ENCODE measurements at regions not wholly inside any gene's neighbourhood (a gene's known extent, or its start where the extent isn't known, plus 50 kb on each side); places are given as distances from the start of the nearest gene placed in this dataset.

DNA sequence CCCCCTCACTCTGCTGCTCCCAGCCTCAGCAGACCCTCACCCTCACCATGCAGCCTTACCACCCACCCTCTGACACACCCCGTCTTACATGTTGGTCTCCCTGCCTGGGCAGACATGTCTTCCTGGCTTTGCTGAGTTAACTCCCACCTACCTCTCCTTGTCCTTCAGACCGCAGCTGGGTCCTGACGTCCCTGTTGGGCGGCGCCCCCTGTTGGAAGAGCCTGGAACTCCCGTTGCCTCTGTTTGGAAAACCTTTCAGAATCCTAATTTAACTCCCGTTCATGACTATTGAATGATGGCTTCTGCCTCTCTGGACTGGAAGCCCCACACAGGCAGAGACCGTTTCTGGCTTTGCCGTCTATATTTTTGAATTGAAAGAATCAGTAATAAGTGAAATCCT, 245.1 kb downstream of the MYLK4 start:
- H3K27ac ChIP-seq (ENCODE audit: low read length) = no peak overlapping the region
- ChIA-PET CTCF (no interaction called here), POLR2A (no interaction called here)
- no peaks in the 10 kb centered on the region for H3K9me3 ChIP-seq (ENCODE audit: control insufficient read depth, insufficient read depth, low read depth, low read length)
- DNase-seq (ENCODE audit: low read depth, low spot score) = no peak
- TF ChIP-seq POLR2AphosphoS5 (IDR thresholded peaks at IDR 0.05; ENCODE audit: low read depth, low read length) = no peak
- TF ChIP-seq, protein P1, sequence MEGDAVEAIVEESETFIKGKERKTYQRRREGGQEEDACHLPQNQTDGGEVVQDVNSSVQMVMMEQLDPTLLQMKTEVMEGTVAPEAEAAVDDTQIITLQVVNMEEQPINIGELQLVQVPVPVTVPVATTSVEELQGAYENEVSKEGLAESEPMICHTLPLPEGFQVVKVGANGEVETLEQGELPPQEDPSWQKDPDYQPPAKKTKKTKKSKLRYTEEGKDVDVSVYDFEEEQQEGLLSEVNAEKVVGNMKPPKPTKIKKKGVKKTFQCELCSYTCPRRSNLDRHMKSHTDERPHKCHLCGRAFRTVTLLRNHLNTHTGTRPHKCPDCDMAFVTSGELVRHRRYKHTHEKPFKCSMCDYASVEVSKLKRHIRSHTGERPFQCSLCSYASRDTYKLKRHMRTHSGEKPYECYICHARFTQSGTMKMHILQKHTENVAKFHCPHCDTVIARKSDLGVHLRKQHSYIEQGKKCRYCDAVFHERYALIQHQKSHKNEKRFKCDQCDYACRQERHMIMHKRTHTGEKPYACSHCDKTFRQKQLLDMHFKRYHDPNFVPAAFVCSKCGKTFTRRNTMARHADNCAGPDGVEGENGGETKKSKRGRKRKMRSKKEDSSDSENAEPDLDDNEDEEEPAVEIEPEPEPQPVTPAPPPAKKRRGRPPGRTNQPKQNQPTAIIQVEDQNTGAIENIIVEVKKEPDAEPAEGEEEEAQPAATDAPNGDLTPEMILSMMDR (IDR thresholded peaks at IDR 0.05) = peak; percentile 61
- no peaks in the 10 kb centered on the region; the same call in 1 of the 2 replicates for H3K4me1 ChIP-seq (ENCODE audit: control insufficient read depth, insufficient read depth, low read length)
- in situ Hi-C loops (cut with HindIII; ENCODE audit: low pct_unique_long_range_greater_than_20kb, low sequenced_read_pairs) = no loop called here
- no peak overlapping the region for H3K4me3 ChIP-seq (ENCODE audit: low read depth in 2 of 2, low read length in 2 of 2)
- BruUV-seq (replicated peaks) = no TSS peak
- intact Hi-C loops (cut with micrococcal nuclease; ENCODE audit: unreplicated experiment) = no loop called here
- peaks cover 26% of the 10 kb centered on the region for H3K27me3 ChIP-seq (ENCODE audit: control insufficient read depth, insufficient read depth, low read length)
- no peaks in the 10 kb centered on the region for H3K36me3 ChIP-seq (ENCODE audit: control insufficient read depth, insufficient read depth, low read length)
- ATAC-seq = no peak

DNA sequence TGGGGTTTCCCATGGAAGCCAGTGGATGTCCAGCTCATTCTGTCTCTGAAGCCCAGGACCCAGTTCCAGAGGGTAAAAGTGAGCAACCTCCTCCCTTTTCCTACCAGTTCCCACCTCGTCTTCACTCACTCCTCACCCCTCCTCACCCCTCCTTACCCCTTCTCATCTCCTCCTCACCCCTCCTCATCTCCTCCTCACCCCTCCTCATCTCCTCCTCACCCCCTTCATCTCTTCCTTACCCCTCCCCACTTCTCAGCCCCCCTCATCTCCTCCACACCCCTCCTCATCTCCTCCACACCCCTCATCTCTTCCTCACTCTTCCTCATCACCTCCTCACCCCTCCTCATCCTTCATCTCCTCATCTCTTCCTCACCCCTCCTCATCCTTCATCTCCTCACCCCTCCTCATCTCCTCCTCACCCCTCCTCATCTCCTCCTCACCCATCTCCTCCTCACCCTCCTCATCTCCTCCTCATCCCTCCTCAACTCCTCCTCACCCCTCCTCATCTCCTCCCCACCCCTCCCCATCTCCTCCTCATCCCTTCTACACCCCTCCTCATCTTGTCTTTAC, 246.1 kb downstream of the MYLK4 start:
- DNase-seq (ENCODE audit: low read depth, low spot score) = no peak
- ChIA-PET POLR2A (no interaction called here), CTCF (no interaction called here)
- ATAC-seq = 0 out of 2 replicates have a peak, but pooled peaks have one; percentile 42
- in situ Hi-C loops (cut with HindIII; ENCODE audit: low pct_unique_long_range_greater_than_20kb, low sequenced_read_pairs) = no loop called here
- Histone ChIP-seq H3K36me3 (ENCODE audit: control insufficient read depth, insufficient read depth, low read length) (no peaks in the 10 kb centered on the region), H3K4me3 (ENCODE audit: low read depth in 2 of 2, low read length in 2 of 2) (no peak overlapping the region), H3K27me3 (ENCODE audit: control insufficient read depth, insufficient read depth, low read length) (peaks cover 26% of the 10 kb centered on the region), H3K4me1 (ENCODE audit: control insufficient read depth, insufficient read depth, low read length) (no peaks in the 10 kb centered on the region; the same call in 1 of the 2 replicates), H3K27ac (ENCODE audit: low read length) (no peak overlapping the region), H3K9me3 (ENCODE audit: control insufficient read depth, insufficient read depth, low read depth, low read length) (no peaks in the 10 kb centered on the region)
- TF ChIP-seq TCF7L2 (IDR thresholded peaks at IDR 0.05; ENCODE audit: low read depth, low read length) (no peak), POLR2AphosphoS5 (IDR thresholded peaks at IDR 0.05; ENCODE audit: low read depth, low read length) (no peak), SIN3A (IDR thresholded peaks at IDR 0.05; ENCODE audit: borderline replicate concordance, insufficient read depth, low read depth, low read length) (no peak)
- TF ChIP-seq, protein P2, sequence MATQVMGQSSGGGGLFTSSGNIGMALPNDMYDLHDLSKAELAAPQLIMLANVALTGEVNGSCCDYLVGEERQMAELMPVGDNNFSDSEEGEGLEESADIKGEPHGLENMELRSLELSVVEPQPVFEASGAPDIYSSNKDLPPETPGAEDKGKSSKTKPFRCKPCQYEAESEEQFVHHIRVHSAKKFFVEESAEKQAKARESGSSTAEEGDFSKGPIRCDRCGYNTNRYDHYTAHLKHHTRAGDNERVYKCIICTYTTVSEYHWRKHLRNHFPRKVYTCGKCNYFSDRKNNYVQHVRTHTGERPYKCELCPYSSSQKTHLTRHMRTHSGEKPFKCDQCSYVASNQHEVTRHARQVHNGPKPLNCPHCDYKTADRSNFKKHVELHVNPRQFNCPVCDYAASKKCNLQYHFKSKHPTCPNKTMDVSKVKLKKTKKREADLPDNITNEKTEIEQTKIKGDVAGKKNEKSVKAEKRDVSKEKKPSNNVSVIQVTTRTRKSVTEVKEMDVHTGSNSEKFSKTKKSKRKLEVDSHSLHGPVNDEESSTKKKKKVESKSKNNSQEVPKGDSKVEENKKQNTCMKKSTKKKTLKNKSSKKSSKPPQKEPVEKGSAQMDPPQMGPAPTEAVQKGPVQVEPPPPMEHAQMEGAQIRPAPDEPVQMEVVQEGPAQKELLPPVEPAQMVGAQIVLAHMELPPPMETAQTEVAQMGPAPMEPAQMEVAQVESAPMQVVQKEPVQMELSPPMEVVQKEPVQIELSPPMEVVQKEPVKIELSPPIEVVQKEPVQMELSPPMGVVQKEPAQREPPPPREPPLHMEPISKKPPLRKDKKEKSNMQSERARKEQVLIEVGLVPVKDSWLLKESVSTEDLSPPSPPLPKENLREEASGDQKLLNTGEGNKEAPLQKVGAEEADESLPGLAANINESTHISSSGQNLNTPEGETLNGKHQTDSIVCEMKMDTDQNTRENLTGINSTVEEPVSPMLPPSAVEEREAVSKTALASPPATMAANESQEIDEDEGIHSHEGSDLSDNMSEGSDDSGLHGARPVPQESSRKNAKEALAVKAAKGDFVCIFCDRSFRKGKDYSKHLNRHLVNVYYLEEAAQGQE (IDR thresholded peaks at IDR 0.05; ENCODE audit: insufficient read depth in 1 of 2, low read depth in 2 of 2, low read length in 1 of 2) = no peak
- TF ChIP-seq, protein P1 (IDR thresholded peaks at IDR 0.05) = no peak
- intact Hi-C loops (cut with micrococcal nuclease; ENCODE audit: unreplicated experiment) = no loop called here
- BruUV-seq (replicated peaks) = no TSS peak

All from Panc1 (cell line).